ENCODE measurements at regions not wholly inside any gene's neighbourhood (a gene's known extent, or its start where the extent isn't known, plus 50 kb on each side); places are given as distances from the start of the nearest gene placed in this dataset.
"Not testable (repeated sequence)": the region's sequence is repeated elsewhere in the genome, so short reads cannot be mapped to it uniquely, and the experiment has no call there.

- no peak for DNase-seq (ENCODE audit: low spot score)
Measured at GRCh38 chr11:37907436-37908218, 1309.6 kb upstream of the RAG2 start.

GRCh38 chr11:37905707-37906417, 1307.8 kb upstream of the RAG2 start:
- no peak for DNase-seq (ENCODE audit: low spot score)

- no peak for DNase-seq (ENCODE audit: low spot score)
Measured at GRCh38 chr11:37896016-37896415, 1298.0 kb upstream of the RAG2 start.

GRCh38 chr11:37881741-37882140, 1283.7 kb upstream of the RAG2 start:
- DNase-seq (ENCODE audit: low spot score) = no peak

GRCh38 chr11:37861671-37862070, 1263.6 kb upstream of the RAG2 start:
- no peak for DNase-seq (ENCODE audit: low spot score)

GRCh38 chr11:37858806-37859537, 1260.9 kb upstream of the RAG2 start:
- DNase-seq (ENCODE audit: low spot score) = not testable (repeated sequence)

- DNase-seq (ENCODE audit: low spot score) = no peak
Measured at GRCh38 chr11:37858398-37858797, 1260.4 kb upstream of the RAG2 start.

GRCh38 chr11:37857726-37858125, 1259.7 kb upstream of the RAG2 start:
- no peak for DNase-seq (ENCODE audit: low spot score)

GRCh38 chr11:37849706-37850105, 1251.7 kb upstream of the RAG2 start:
- no peak for DNase-seq (ENCODE audit: low spot score)

- DNase-seq (ENCODE audit: low spot score) = no peak
Measured at GRCh38 chr11:37843603-37844002, 1245.6 kb upstream of the RAG2 start.

- DNase-seq (ENCODE audit: low spot score) = no peak
Measured at GRCh38 chr11:37841016-37841415, 1243.0 kb upstream of the RAG2 start.

GRCh38 chr11:37840345-37840744, 1242.3 kb upstream of the RAG2 start:
- not testable (repeated sequence) for DNase-seq (ENCODE audit: low spot score)

- no peak for DNase-seq (ENCODE audit: low spot score)
Measured at GRCh38 chr11:37830529-37830928, 1232.5 kb upstream of the RAG2 start.

GRCh38 chr11:37817727-37818270, 1219.8 kb upstream of the RAG2 start:
- no peak for DNase-seq (ENCODE audit: low spot score)

GRCh38 chr11:37812281-37812880, 1214.3 kb upstream of the RAG2 start:
- DNase-seq (ENCODE audit: low spot score) = no peak

- DNase-seq (ENCODE audit: low spot score) = no peak
Measured at GRCh38 chr11:37811349-37811748, 1213.3 kb upstream of the RAG2 start.

GRCh38 chr11:37804666-37805065, 1206.6 kb upstream of the RAG2 start:
- DNase-seq (ENCODE audit: low spot score) = no peak

- no peak for DNase-seq (ENCODE audit: low spot score)
Measured at GRCh38 chr11:37788141-37788877, 1190.3 kb upstream of the RAG2 start.

GRCh38 chr11:37786214-37786755, 1188.2 kb upstream of the RAG2 start:
- DNase-seq (ENCODE audit: low spot score) = no peak

GRCh38 chr11:37774441-37774840, 1176.4 kb upstream of the RAG2 start:
- no peak for DNase-seq (ENCODE audit: low spot score)

- DNase-seq (ENCODE audit: low spot score) = no peak
Measured at GRCh38 chr11:37770145-37770544, 1172.1 kb upstream of the RAG2 start.
